ENCODE measurements at regions not wholly inside any gene's neighbourhood (a gene's known extent, or its start where the extent isn't known, plus 50 kb on each side); places are given as distances from the start of the nearest gene placed in this dataset.

- TF ChIP-seq CTCF (IDR thresholded peaks at IDR 0.05; ENCODE audit: insufficient read depth, low read depth, low read length, missing control alignments): no peak
- DNase-seq (ENCODE audit: low read depth): no peak
- H3K4me3 ChIP-seq (ENCODE audit: low read depth, low read length): no peak overlapping the region
Observed at GRCh38 chr7:17668122-17668521, 272.2 kb downstream of the SNX13 start.

DNA sequence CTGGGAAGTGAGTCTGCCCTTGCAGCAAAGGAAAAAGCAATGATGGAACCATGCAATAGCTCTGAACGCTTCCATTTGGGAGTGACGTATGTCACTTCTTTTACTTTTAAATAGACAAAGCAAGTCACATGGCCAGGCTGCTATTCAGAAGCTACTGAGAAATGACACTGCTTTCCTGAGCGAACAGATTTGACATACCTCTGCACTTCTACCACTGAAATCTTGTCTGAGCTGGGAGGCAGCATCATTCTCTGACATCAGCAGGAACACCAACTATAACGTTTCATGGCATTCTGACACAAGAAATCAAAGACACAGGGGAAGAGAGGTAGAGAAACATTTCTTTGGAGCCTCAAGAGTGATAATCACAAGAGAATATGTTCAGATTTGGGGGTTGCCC lies 271.1 kb downstream of the SNX13 start:
- no peak for DNase-seq (ENCODE audit: low read depth)
- no peak for TF ChIP-seq CTCF (IDR thresholded peaks at IDR 0.05; ENCODE audit: insufficient read depth, low read depth, low read length, missing control alignments)
- H3K4me3 ChIP-seq (ENCODE audit: low read depth, low read length): no peak overlapping the region

- TF ChIP-seq CTCF (IDR thresholded peaks at IDR 0.05; ENCODE audit: insufficient read depth, low read depth, low read length, missing control alignments): no peak
- H3K4me3 ChIP-seq (ENCODE audit: low read depth, low read length): no peak overlapping the region
- no peak for DNase-seq (ENCODE audit: low read depth)
Observed at GRCh38 chr7:17671956-17672355, 268.3 kb downstream of the SNX13 start.

DNA sequence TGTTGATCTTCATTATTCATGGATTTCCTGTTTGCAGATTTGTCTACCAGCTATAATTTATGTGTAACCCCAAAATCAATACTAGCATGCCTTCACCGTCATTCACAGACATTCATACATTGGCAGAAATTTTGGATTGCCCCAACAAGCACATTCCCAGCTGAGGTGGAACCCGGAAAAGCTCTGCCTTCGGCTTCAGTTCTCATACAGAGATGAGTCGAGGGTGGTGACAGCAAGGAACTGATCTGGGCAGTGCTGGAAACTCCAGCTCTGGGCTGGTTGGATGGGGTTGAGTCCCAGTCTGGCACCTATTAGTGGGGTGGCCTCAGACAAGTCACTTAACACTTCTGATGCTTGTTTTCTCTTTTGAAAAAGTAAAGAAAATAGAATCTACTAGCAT lies 267.5 kb downstream of the SNX13 start:
- TF ChIP-seq CTCF (IDR thresholded peaks at IDR 0.05; ENCODE audit: insufficient read depth, low read depth, low read length, missing control alignments): no peak
- no peak overlapping the region for H3K4me3 ChIP-seq (ENCODE audit: low read depth, low read length)
- DNase-seq (ENCODE audit: low read depth): no peak

DNA sequence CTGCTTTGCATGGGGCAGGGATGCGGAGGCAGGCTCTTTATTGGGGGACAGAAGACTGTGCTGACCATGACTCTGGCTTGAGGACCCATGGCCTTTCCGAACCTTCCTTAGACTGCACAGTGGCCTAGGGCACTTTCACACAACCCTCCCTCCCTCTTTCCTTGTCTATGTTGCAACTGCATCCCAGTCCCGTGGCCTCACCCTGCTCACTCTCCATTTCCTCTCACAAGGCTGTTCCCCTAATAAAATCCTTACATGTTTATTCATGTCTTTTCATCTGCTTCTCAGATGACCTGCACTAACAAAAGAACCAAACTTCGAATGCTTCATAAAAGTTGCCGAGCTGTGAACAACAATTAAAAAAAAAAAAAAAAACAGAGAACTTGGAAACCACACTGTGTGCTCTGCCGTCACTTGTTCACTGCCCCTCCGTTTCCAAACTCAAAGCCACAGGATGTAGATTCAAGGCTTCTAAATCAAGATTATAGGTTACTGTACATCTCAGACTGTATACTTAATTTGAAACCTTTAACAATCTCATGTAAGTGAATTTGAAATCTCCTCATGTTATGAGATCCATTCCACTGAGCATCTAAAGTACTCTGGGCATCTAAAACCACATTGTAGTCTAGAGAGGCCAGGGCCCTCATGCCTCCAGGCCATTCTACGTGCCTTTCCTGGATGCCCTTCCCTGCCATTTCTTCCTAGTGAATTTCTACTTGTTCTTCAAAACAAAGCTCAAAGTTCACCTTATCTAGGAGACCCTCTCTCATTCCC lies 265.9 kb downstream of the SNX13 start:
- no peak for TF ChIP-seq CTCF (IDR thresholded peaks at IDR 0.05; ENCODE audit: insufficient read depth, low read depth, low read length, missing control alignments)
- no peak for DNase-seq (ENCODE audit: low read depth)
- H3K4me3 ChIP-seq (ENCODE audit: low read depth, low read length): no peak overlapping the region

GRCh38 chr7:17674943-17675608 lies 265.2 kb downstream of the SNX13 start:
- DNase-seq (ENCODE audit: low read depth): no peak
- H3K4me3 ChIP-seq (ENCODE audit: low read depth, low read length): no peak overlapping the region
- TF ChIP-seq CTCF (IDR thresholded peaks at IDR 0.05; ENCODE audit: insufficient read depth, low read depth, low read length, missing control alignments): no peak

Data from GM12865 (cell line).